ENCODE measurements at regions not wholly inside any gene's neighbourhood (a gene's known extent, or its start where the extent isn't known, plus 50 kb on each side); places are given as distances from the start of the nearest gene placed in this dataset.

GRCh38 chr5:143514616-143515335, 111.3 kb upstream of the NR3C1 start:
- H2BK12ac ChIP-seq (ENCODE audit: low read depth, low read length) = no peak overlapping the region
- no peak overlapping the region for H2BK120ac ChIP-seq (replicated peaks; ENCODE audit: low read depth, low read length)
- no peak overlapping the region for H3K18ac ChIP-seq (ENCODE audit: extremely low read depth, low read length)
- POLR2A ChIA-PET (ENCODE audit: partially characterized antibody) = no interaction called here
- H2BK20ac ChIP-seq (ENCODE audit: low read length) = no peak overlapping the region
- H3K14ac ChIP-seq (ENCODE audit: insufficient read length) = no peak overlapping the region
- H3K9ac ChIP-seq (replicated peaks in 1 of 4; ENCODE audit: extremely low read depth in 1 of 4, low read depth in 3 of 4, low read length in 3 of 4) = no peak overlapping the region
- H3K27ac ChIP-seq (ENCODE audit: low read depth, low read length) = no peak overlapping the region
- H3K4ac ChIP-seq (replicated peaks; ENCODE audit: insufficient read length, low read depth, low read length) = no peak overlapping the region
- no peak overlapping the region for H2AK5ac ChIP-seq (ENCODE audit: low read depth, low read length)
- H3K79me2 ChIP-seq (ENCODE audit: control insufficient read depth in 1 of 2, insufficient read depth in 2 of 2, low read length in 2 of 2) = no peaks in the 10 kb centered on the region
- no peak overlapping the region for H4K5ac ChIP-seq (ENCODE audit: insufficient read length, low read depth, low read length)
- no peak overlapping the region for H2AFZ ChIP-seq (ENCODE audit: low read length)
- CTCF ChIA-PET (ENCODE audit: partially characterized antibody) = interaction anchor here (1.0 kb wide), 1 partner anchor 12 kb away, joined by 3 read pairs; no protein-coding TSS in a partner anchor
- H3K23me2 ChIP-seq (ENCODE audit: low read depth, low read length) = no peaks in the 10 kb centered on the region; the same call in 1 of the 2 replicates
- no peaks in the 10 kb centered on the region for H3K27me3 ChIP-seq (replicated peaks in 1 of 4; ENCODE audit: control insufficient read depth in 3 of 4, extremely low read depth in 1 of 4, insufficient read depth in 3 of 4, low read length in 3 of 4)
- no peaks in the 10 kb centered on the region for H4K20me1 ChIP-seq (replicated peaks in 1 of 2; ENCODE audit: control insufficient read depth in 1 of 2, insufficient read depth in 2 of 2, low read length in 2 of 2)
- no peak overlapping the region for H3K23ac ChIP-seq (ENCODE audit: insufficient read length)
- no peaks in the 10 kb centered on the region for H3K36me3 ChIP-seq (ENCODE audit: control insufficient read depth in 2 of 4, insufficient read depth in 4 of 4, low read length in 3 of 4)
- no peaks in the 10 kb centered on the region for H3K79me1 ChIP-seq (ENCODE audit: low read depth, low read length)
- no peak overlapping the region for H4K91ac ChIP-seq (replicated peaks; ENCODE audit: insufficient read length, low read length)
- DNase-seq (ENCODE audit: low read depth in 1 of 2, low spot score in 2 of 2) (no peak), FAIRE-seq (no peak)
- no peaks in the 10 kb centered on the region for H3K4me1 ChIP-seq (replicated peaks in 1 of 4; ENCODE audit: control insufficient read depth in 3 of 4, insufficient read depth in 4 of 4, low read length in 3 of 4)
- H3K9me3 ChIP-seq (ENCODE audit: insufficient read depth in 2 of 2, low read depth in 1 of 2, low read length in 1 of 2) = no peaks in the 10 kb centered on the region
- TF ChIP-seq E2F6 (IDR thresholded peaks at IDR 0.05) (no peak), ATF3 (IDR thresholded peaks at IDR 0.05; ENCODE audit: insufficient read depth, low read depth, low read length) (no peak), ATF2 (IDR thresholded peaks at IDR 0.05; ENCODE audit: low read length) (no peak), CREB1 (IDR thresholded peaks at IDR 0.05) (no peak), BRCA1 (IDR thresholded peaks at IDR 0.05; ENCODE audit: low read depth, low read length) (no peak), KDM4A (IDR thresholded peaks at IDR 0.05; ENCODE audit: low read depth, low read length, severe bottlenecking) (no peak), SIX5 (IDR thresholded peaks at IDR 0.05; ENCODE audit: low read depth, low read length) (no peak), POU5F1 (IDR thresholded peaks at IDR 0.05; ENCODE audit: low read depth, low read length) (no peak), ZNF274 (IDR thresholded peaks at IDR 0.05; ENCODE audit: borderline replicate concordance, extremely low read depth, low read length) (no peak), EGR1 (IDR thresholded peaks at IDR 0.05; ENCODE audit: borderline replicate concordance, low read depth, low read length) (no peak), RXRA (IDR thresholded peaks at IDR 0.05; ENCODE audit: insufficient read depth, low read depth, low read length) (no peak)
- no peak overlapping the region for H4K8ac ChIP-seq (ENCODE audit: extremely low read depth, insufficient read depth, low read length)
- no peak overlapping the region for H3K4me2 ChIP-seq (ENCODE audit: insufficient read depth in 1 of 2, low read depth in 2 of 2, low read length in 2 of 2)
- H2BK5ac ChIP-seq (ENCODE audit: low read depth, low read length) = no peak overlapping the region
- H3K4me3 ChIP-seq (ENCODE audit: extremely low read depth in 1 of 4, insufficient read depth in 2 of 4, low read depth in 3 of 4, low read length in 4 of 4) = no peak overlapping the region
- no peak overlapping the region for H3K56ac ChIP-seq (replicated peaks; ENCODE audit: insufficient read length, low read depth, low read length)
- H2BK15ac ChIP-seq (ENCODE audit: low read length) = no peak overlapping the region
